ENCODE measurements at regions not wholly inside any gene's neighbourhood (a gene's known extent, or its start where the extent isn't known, plus 50 kb on each side); places are given as distances from the start of the nearest gene placed in this dataset.

DNA sequence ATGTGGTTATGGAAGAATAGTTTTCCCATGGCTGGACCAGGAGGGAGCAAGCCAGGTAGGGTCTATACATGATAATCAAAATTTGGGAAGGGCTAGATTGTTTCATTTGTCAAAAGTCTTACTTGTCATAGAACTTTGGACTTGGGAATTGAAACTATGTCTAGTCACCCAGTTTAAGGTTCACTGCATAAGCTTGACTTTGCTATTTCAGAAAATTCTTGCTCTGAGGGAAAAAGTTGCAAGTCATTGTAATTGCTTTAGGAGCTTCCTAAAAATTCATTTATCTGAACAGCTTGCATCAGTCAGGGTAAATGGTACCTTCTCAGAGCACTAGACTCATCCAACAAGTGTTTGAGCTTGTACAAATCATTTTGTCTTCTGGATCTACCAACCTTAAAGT, 1194.7 kb downstream of the GALC start:
- Histone ChIP-seq H4K20me1 (ENCODE audit: insufficient read depth) (no peaks in the 10 kb centered on the region), H3F3A (ENCODE audit: insufficient read depth, low read length, poor library complexity, severe bottlenecking) (no peaks in the 10 kb centered on the region), H3K9me2 (ENCODE audit: insufficient read depth, low read length) (no peaks in the 10 kb centered on the region), H3K4me3 (ENCODE audit: low read length) (no peak overlapping the region), H2AFZ (ENCODE audit: low read depth, low read length) (no peak overlapping the region), H3K27me3 (ENCODE audit: insufficient read depth, low read depth, low read length) (no peaks in the 10 kb centered on the region), H3K36me3 (ENCODE audit: insufficient read depth, low read length) (no peaks in the 10 kb centered on the region), H3K4me2 (ENCODE audit: low read length) (no peak overlapping the region), H3K27ac (ENCODE audit: low read length) (no peak overlapping the region), H3K79me2 (replicated peaks; ENCODE audit: insufficient read depth, low read length) (no peaks in the 10 kb centered on the region), H3K9me3 (ENCODE audit: low read length) (no peaks in the 10 kb centered on the region), H3K9ac (ENCODE audit: low read length) (no peak overlapping the region)
- TF ChIP-seq RAD21 (conservative IDR thresholded peaks at IDR 0.05) (no peak), TAF1 (IDR thresholded peaks at IDR 0.05; ENCODE audit: low read depth) (no peak), EP300 (conservative IDR thresholded peaks at IDR 0.05; ENCODE audit: poor library complexity, severe bottlenecking) (no peak), POLR2AphosphoS5 (IDR thresholded peaks at IDR 0.05) (no peak), EZH2 (IDR thresholded peaks at IDR 0.05; ENCODE audit: borderline replicate concordance, insufficient read depth, low read length, poor library complexity, severe bottlenecking) (no peak), SMC3 (conservative IDR thresholded peaks at IDR 0.05; ENCODE audit: poor library complexity) (no peak), MXI1 (conservative IDR thresholded peaks at IDR 0.05; ENCODE audit: poor library complexity, severe bottlenecking) (no peak)
- TF ChIP-seq, protein P1, sequence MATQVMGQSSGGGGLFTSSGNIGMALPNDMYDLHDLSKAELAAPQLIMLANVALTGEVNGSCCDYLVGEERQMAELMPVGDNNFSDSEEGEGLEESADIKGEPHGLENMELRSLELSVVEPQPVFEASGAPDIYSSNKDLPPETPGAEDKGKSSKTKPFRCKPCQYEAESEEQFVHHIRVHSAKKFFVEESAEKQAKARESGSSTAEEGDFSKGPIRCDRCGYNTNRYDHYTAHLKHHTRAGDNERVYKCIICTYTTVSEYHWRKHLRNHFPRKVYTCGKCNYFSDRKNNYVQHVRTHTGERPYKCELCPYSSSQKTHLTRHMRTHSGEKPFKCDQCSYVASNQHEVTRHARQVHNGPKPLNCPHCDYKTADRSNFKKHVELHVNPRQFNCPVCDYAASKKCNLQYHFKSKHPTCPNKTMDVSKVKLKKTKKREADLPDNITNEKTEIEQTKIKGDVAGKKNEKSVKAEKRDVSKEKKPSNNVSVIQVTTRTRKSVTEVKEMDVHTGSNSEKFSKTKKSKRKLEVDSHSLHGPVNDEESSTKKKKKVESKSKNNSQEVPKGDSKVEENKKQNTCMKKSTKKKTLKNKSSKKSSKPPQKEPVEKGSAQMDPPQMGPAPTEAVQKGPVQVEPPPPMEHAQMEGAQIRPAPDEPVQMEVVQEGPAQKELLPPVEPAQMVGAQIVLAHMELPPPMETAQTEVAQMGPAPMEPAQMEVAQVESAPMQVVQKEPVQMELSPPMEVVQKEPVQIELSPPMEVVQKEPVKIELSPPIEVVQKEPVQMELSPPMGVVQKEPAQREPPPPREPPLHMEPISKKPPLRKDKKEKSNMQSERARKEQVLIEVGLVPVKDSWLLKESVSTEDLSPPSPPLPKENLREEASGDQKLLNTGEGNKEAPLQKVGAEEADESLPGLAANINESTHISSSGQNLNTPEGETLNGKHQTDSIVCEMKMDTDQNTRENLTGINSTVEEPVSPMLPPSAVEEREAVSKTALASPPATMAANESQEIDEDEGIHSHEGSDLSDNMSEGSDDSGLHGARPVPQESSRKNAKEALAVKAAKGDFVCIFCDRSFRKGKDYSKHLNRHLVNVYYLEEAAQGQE (IDR thresholded peaks at IDR 0.05; ENCODE audit: borderline replicate concordance) = no peak
- TF ChIP-seq, protein P2, sequence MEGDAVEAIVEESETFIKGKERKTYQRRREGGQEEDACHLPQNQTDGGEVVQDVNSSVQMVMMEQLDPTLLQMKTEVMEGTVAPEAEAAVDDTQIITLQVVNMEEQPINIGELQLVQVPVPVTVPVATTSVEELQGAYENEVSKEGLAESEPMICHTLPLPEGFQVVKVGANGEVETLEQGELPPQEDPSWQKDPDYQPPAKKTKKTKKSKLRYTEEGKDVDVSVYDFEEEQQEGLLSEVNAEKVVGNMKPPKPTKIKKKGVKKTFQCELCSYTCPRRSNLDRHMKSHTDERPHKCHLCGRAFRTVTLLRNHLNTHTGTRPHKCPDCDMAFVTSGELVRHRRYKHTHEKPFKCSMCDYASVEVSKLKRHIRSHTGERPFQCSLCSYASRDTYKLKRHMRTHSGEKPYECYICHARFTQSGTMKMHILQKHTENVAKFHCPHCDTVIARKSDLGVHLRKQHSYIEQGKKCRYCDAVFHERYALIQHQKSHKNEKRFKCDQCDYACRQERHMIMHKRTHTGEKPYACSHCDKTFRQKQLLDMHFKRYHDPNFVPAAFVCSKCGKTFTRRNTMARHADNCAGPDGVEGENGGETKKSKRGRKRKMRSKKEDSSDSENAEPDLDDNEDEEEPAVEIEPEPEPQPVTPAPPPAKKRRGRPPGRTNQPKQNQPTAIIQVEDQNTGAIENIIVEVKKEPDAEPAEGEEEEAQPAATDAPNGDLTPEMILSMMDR (IDR thresholded peaks at IDR 0.05; ENCODE audit: poor library complexity, severe bottlenecking) = no peak

DNA sequence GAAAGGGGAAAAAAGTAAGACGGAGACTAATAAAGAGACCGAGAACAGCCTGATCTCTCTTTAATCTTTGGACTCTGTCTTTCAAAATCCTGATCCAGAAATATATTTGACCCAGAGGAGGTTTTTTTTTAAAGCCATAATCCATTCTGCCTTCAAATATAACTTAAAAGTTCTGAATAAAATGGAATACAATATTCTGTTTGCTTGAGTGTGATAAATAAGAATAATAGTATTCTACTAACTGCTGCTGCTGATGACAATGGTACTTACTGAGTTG, 1196.0 kb downstream of the GALC start:
- H3K4me3 ChIP-seq (ENCODE audit: low read length) = no peak overlapping the region
- no peak for TF ChIP-seq TAF1 (IDR thresholded peaks at IDR 0.05; ENCODE audit: low read depth)
- TF ChIP-seq, protein P2 (IDR thresholded peaks at IDR 0.05; ENCODE audit: poor library complexity, severe bottlenecking) = no peak
- no peaks in the 10 kb centered on the region for H3K79me2 ChIP-seq (replicated peaks; ENCODE audit: insufficient read depth, low read length)
- H2AFZ ChIP-seq (ENCODE audit: low read depth, low read length) = no peak overlapping the region
- no peaks in the 10 kb centered on the region for H3F3A ChIP-seq (ENCODE audit: insufficient read depth, low read length, poor library complexity, severe bottlenecking)
- H3K36me3 ChIP-seq (ENCODE audit: insufficient read depth, low read length) = no peaks in the 10 kb centered on the region
- H4K20me1 ChIP-seq (ENCODE audit: insufficient read depth) = no peaks in the 10 kb centered on the region
- no peak overlapping the region for H3K27ac ChIP-seq (ENCODE audit: low read length)
- no peak overlapping the region for H3K4me2 ChIP-seq (ENCODE audit: low read length)
- no peak overlapping the region for H3K9ac ChIP-seq (ENCODE audit: low read length)
- H3K9me2 ChIP-seq (ENCODE audit: insufficient read depth, low read length) = no peaks in the 10 kb centered on the region
- no peaks in the 10 kb centered on the region for H3K27me3 ChIP-seq (ENCODE audit: insufficient read depth, low read depth, low read length)
- no peaks in the 10 kb centered on the region for H3K9me3 ChIP-seq (ENCODE audit: low read length)
